IMR-90 (cell line): ENCODE measurements at regions not wholly inside any gene's neighbourhood (a gene's known extent, or its start where the extent isn't known, plus 50 kb on each side); places are given as distances from the start of the nearest gene placed in this dataset.

Experiments
- ATAC-seq: fragments of 200-7000 bp; cut with Tn5 transposase; 2 replicates; pipeline ENCODE4 v1.9.1; 2020; ENCODE audit warnings: low read depth, mild to moderate bottlenecking, moderate library complexity
- BruUV-seq: library from RNA; stranded (reverse); fragments of 400-500 nt; replicated peaks from 2 replicates; lab custom pipeline; 2021; lab: Mats Ljungman, UMichigan
- CTCF ChIA-PET: fragments of 300-600 bp; formaldehyde crosslinking; extraction: SDS; loops from one replicate; lab custom pipeline; 2021; ENCODE audit warnings: antibody characterized with exemption; lab: Yijun Ruan, JAX
- POLR2A ChIA-PET: fragments of 300-600 bp; sonication (Branson Sonifier 250); formaldehyde crosslinking; loops from one replicate; lab custom pipeline; 2022; ENCODE audit warnings: antibody characterized with exemption; ENCODE audit not compliant: unreplicated experiment; lab: Charles Lee
- DNase-seq: peaks from one replicate; pipeline ENCODE4 v3.0.0; 2013
- H2AFZ ChIP-seq: replicated peaks from 2 replicates; pipeline ENCODE3; 2013; ENCODE audit warnings: low read length, mild to moderate bottlenecking; ENCODE audit not compliant: poor library complexity
- H2AK5ac ChIP-seq: 2 replicates; pipeline ENCODE4 v1.6.1; 2013; ENCODE audit warnings: low read depth, low read length, inconsistent platforms
- H2AK9ac ChIP-seq: replicated peaks from 2 replicates; pipeline ENCODE3; 2013; ENCODE audit warnings: mild to moderate bottlenecking, low read depth, low read length, moderate library complexity; ENCODE audit not compliant: poor library complexity
- H2BK120ac ChIP-seq: 2 replicates; pipeline ENCODE4 v1.6.1; 2013; ENCODE audit warnings: low read depth, low read length, inconsistent platforms
- H2BK15ac ChIP-seq: 3 replicates; pipeline ENCODE4 v1.6.1; 2013; ENCODE audit warnings: low read depth, low read length, inconsistent platforms
- H2BK20ac ChIP-seq: 2 replicates; pipeline ENCODE4 v1.6.1; 2013; ENCODE audit warnings: low read depth, mild to moderate bottlenecking, inconsistent platforms, low read length, moderate library complexity
- H2BK5ac ChIP-seq: 2 replicates; pipeline ENCODE4 v1.6.1; 2013; ENCODE audit warnings: mild to moderate bottlenecking, low read depth, low read length, inconsistent platforms; ENCODE audit not compliant: poor library complexity, severe bottlenecking
- H3K14ac ChIP-seq: replicated peaks from 2 replicates; pipeline ENCODE4 v1.6.1; 2013; ENCODE audit warnings: low read depth, low read length, inconsistent platforms
- H3K18ac ChIP-seq: 2 replicates; pipeline ENCODE4 v1.6.1; 2013; ENCODE audit warnings: low read depth, low read length, control low read depth
- H3K23ac ChIP-seq: 2 replicates; pipeline ENCODE4 v1.6.1; 2013; ENCODE audit warnings: low read depth, low read length, inconsistent platforms
- H3K27ac ChIP-seq: 2 replicates; pipeline ENCODE4 v1.5.1; 2013; ENCODE audit warnings: mild to moderate bottlenecking, control low read depth, low read length; ENCODE audit not compliant: insufficient read depth
- H3K27me3 ChIP-seq: 2 replicates; pipeline ENCODE4 v1.6.1; 2013; ENCODE audit warnings: low read length; ENCODE audit not compliant: control insufficient read depth, insufficient read depth
- H3K36me3 ChIP-seq: 2 replicates; pipeline ENCODE4 v1.6.1; 2013; ENCODE audit warnings: low read length, mixed read lengths; ENCODE audit not compliant: control insufficient read depth, insufficient read depth
- H3K4ac ChIP-seq: 2 replicates; pipeline ENCODE4 v1.6.1; 2013; ENCODE audit warnings: low read depth, low read length, inconsistent platforms
- H3K4me1 ChIP-seq: 2 replicates; pipeline ENCODE4 v1.6.1; 2013; ENCODE audit warnings: low read length, mixed read lengths; ENCODE audit not compliant: control insufficient read depth, insufficient read depth
- H3K4me2 ChIP-seq: 2 replicates; pipeline ENCODE4 v1.6.1; 2013; ENCODE audit warnings: low read depth, mild to moderate bottlenecking, control low read depth, low read length, moderate library complexity
- H3K4me3 ChIP-seq: 2 replicates; pipeline ENCODE4 v1.5.1; 2013; ENCODE audit warnings: low read depth, mild to moderate bottlenecking, control low read depth, low read length, moderate library complexity; ENCODE audit not compliant: insufficient read depth
- H3K56ac ChIP-seq: 2 replicates; pipeline ENCODE4 v1.6.1; 2013; ENCODE audit warnings: low read length, inconsistent platforms; ENCODE audit not compliant: insufficient read depth; ENCODE audit errors: extremely low read depth
- H3K79me1 ChIP-seq, 2 experiments: 2 replicates each; pipeline ENCODE4 v1.6.1; 2013; ENCODE audit warnings: low read length in 2 of 2, inconsistent platforms in 1 of 2, low read depth in 1 of 2
- H3K9ac ChIP-seq: 2 replicates; pipeline ENCODE4 v1.6.1; 2013; ENCODE audit warnings: low read depth, low read length, control low read depth
- H3K9me1 ChIP-seq: 2 replicates; pipeline ENCODE4 v1.6.1; 2013; ENCODE audit warnings: low read length, inconsistent platforms; ENCODE audit not compliant: insufficient read depth
- H3K9me3 ChIP-seq: 2 replicates; pipeline ENCODE4 v1.6.1; 2013; ENCODE audit warnings: low read length; ENCODE audit not compliant: control insufficient read depth, insufficient read depth
- H4K20me1 ChIP-seq: 2 replicates; pipeline ENCODE4 v1.6.1; 2013; ENCODE audit warnings: low read length, inconsistent platforms; ENCODE audit not compliant: insufficient read depth
- H4K5ac ChIP-seq: 2 replicates; pipeline ENCODE4 v1.6.1; 2013; ENCODE audit warnings: mild to moderate bottlenecking, low read depth, low read length, control low read depth
- H4K8ac ChIP-seq, 2 experiments: 2 replicates each; pipeline ENCODE4 v1.6.1; 2013; ENCODE audit warnings: low read depth in 2 of 2, low read length in 2 of 2, control low read depth in 1 of 2, inconsistent platforms in 1 of 2
- H4K91ac ChIP-seq: 2 replicates; pipeline ENCODE4 v1.6.1; 2013; ENCODE audit warnings: low read depth, low read length, inconsistent platforms; ENCODE audit not compliant: insufficient read depth
- BHLHE40 ChIP-seq: fragments of 150-350 bp; IDR thresholded peaks from 2 replicates; pipeline ENCODE4 v1.6.1; 2016; ENCODE audit warnings: mild to moderate bottlenecking, low read depth, low read length
- CEBPB ChIP-seq: IDR thresholded peaks from 2 replicates; pipeline ENCODE4 v1.6.1; 2012; ENCODE audit warnings: low read depth, low read length, improper control_type of control experiment
- MAFK ChIP-seq: IDR thresholded peaks from 2 replicates; pipeline ENCODE4 v1.6.1; 2012; ENCODE audit warnings: low read depth, low read length, improper control_type of control experiment
- MAZ ChIP-seq: IDR thresholded peaks from 2 replicates; pipeline ENCODE4 v1.6.1; 2012; ENCODE audit warnings: low read depth, mild to moderate bottlenecking, low read length, improper control_type of control experiment, moderate library complexity, borderline replicate concordance
- RAD21 ChIP-seq: IDR thresholded peaks from 2 replicates; pipeline ENCODE4 v1.6.1; 2012; ENCODE audit warnings: low read length, improper control_type of control experiment
- SMC3 ChIP-seq: fragments of 150-350 bp; IDR thresholded peaks from 2 replicates; pipeline ENCODE4 v1.6.1; 2016; ENCODE audit warnings: low read depth, mild to moderate bottlenecking, antibody characterized with exemption, low read length, moderate library complexity
- WGBS, 2 experiments: methylation state at CpG; one replicate each; pipeline versions ENCODE4 v1.1.5 to v1.1.7; 2013; ENCODE audit warnings: missing lambda C conversion rate in 2 of 2; ENCODE audit not compliant: insufficient read length in 1 of 2; ENCODE audit errors: extremely low coverage in 2 of 2; 5-methylcytosine and 5-hydroxymethylcytosine counted together
- dilution Hi-C: fragments of 300-500 bp; cut with HindIII; formaldehyde crosslinking; loops from one replicate; pipeline ENCODE4 v1.14.3; 2018; ENCODE audit warnings: low sequenced_read_pairs; ENCODE audit not compliant: unreplicated experiment
- in situ Hi-C: fragments of 300-500 bp; cut with MboI; formaldehyde crosslinking; loops from 3 replicates; pipeline ENCODE4 v1.14.3; 2019; ENCODE audit warnings: low sequenced_read_pairs, inconsistent platforms, mixed read lengths
- intact Hi-C: fragments of 100-400 bp; cut with micrococcal nuclease; formaldehyde crosslinking; loops from 2 replicates; pipeline ENCODE4 v1.10.0; 2022

DNA sequence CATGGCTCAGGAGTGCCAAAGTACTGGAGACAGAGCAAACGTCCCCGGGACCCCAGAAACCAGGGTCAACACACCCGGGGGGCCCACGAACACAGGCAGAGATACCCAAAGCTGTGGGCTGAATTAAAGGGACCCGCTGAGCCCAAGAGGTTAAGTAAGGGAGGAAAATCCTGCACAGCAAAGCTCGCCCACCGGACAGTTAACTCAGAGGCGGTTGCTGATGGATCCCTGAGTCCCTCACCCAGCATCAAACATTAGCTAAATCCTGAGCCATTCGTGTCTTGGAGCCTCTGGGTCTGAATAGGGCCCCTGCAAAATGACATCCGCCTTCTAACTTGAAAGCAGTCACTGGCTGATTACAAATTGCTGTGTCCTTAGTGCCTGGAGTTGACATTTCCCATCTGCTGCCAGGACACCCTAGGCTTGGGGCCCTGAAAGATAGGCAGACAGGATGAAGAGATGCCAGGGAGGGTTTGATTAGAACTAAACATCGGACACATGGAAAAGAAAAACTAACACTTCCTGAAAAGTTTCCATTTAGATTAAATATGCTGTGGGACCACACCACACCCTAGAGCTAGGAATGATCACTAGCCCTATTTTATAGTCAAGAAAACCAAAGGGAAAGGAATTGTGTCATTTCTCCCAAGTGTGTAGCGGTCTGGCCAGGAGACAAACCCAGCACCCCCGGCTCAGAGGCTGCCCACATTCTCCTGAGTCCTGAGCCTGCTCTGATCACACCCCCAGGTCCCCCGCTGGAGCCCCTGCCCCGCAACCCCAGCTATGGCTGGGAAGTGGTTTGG, 239.3 kb downstream of the NPHP4 start:
- no peaks in the 10 kb centered on the region for H3K79me1 ChIP-seq
- no peak for TF ChIP-seq MAFK
- no peak for TF ChIP-seq MAZ
- TF ChIP-seq SMC3 = no peak
- TF ChIP-seq BHLHE40 = no peak
- TF ChIP-seq RAD21 = no peak
- TF ChIP-seq CEBPB = no peak
- H3K14ac ChIP-seq = no peak overlapping the region
- peaks cover 55% of the 10 kb centered on the region for H3K9me3 ChIP-seq
- no peak overlapping the region for H3K4ac ChIP-seq
- H2BK20ac ChIP-seq = no peak overlapping the region
- no peak overlapping the region for H2BK15ac ChIP-seq
- H3K9me1 ChIP-seq = no peaks in the 10 kb centered on the region
- intact Hi-C loops = no loop called here
- ChIA-PET POLR2A (no interaction called here), CTCF (no interaction called here)
- H3K27ac ChIP-seq = no peak overlapping the region
- WGBS, 2 experiments = 0% methylated on average over 4 of the region's 15 CpGs; no CpG with 5 or more reads in 1 of the 2 experiments
- H2AK9ac ChIP-seq = no peak overlapping the region
- no peak for DNase-seq
- H4K20me1 ChIP-seq = no peaks in the 10 kb centered on the region
- H3K56ac ChIP-seq = no peak overlapping the region
- no peak overlapping the region for H3K4me2 ChIP-seq
- H4K8ac ChIP-seq = no peak overlapping the region
- H3K4me1 ChIP-seq = no peaks in the 10 kb centered on the region
- no peak overlapping the region for H2BK5ac ChIP-seq
- H3K18ac ChIP-seq = no peak overlapping the region
- no TSS peak for BruUV-seq
- no peak for ATAC-seq
- H3K36me3 ChIP-seq = no peaks in the 10 kb centered on the region
- H2AK5ac ChIP-seq = no peak overlapping the region
- no peak overlapping the region for H3K9ac ChIP-seq
- dilution Hi-C loops = no loop called here
- H2BK120ac ChIP-seq = no peak overlapping the region
- no peak overlapping the region for H4K5ac ChIP-seq
- H3K4me3 ChIP-seq = no peak overlapping the region
- no peak overlapping the region for H2AFZ ChIP-seq
- H4K91ac ChIP-seq = no peak overlapping the region
- H3K27me3 ChIP-seq = no peaks in the 10 kb centered on the region
- H3K23ac ChIP-seq = no peak overlapping the region
- in situ Hi-C loops = no loop called here
